Cardiac septum (tissue), 1 donor: ENCODE measurements at regions not wholly inside any gene's neighbourhood (a gene's known extent, or its start where the extent isn't known, plus 50 kb on each side); places are given as distances from the start of the nearest gene placed in this dataset.
"Not testable (repeated sequence)": the region's sequence is repeated elsewhere in the genome, so short reads cannot be mapped to it uniquely, and the experiment has no call there.

Experiments
- DNase-seq: peaks from one replicate; pipeline ENCODE4 v3.0.0-alpha.2; 2020; ENCODE audit warnings: low spot score
- intact Hi-C: fragments of 100-400 bp; cut with DNase I; formaldehyde crosslinking; loops from one replicate; pipeline ENCODE4 v1.14.0; 2022
- donor health status: DM: no; HTN: no; CAD: no.

GRCh38 chr10:56298941-56299340 lies 62.1 kb downstream of the ZWINT start:
- intact Hi-C loops = no loop called here
- DNase-seq = no peak

DNA sequence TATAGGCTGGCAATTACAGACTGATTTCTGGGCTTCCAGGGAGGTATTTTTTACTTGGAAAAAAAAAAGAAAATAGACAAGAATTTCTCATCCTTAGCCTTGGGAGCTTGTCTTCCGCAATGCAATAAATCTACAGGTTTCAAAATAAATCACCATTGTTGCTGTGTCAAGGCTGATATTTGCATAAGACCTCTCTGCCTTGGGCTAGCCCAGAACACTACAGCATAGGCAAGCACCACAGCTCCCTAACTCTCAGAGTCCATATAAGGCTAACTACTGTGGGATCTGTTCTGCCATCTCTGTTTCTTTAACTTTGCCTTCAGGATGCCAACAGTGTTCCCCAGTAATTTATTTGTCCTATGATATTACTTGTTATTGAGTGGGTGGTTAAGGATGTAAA lies 64.4 kb downstream of the ZWINT start:
- DNase-seq = no peak
- intact Hi-C loops = no loop called here

- intact Hi-C loops = no loop called here
- DNase-seq = no peak
These were observed 72.7 kb downstream of the ZWINT start for GRCh38 chr10:56288403-56288802.

DNA sequence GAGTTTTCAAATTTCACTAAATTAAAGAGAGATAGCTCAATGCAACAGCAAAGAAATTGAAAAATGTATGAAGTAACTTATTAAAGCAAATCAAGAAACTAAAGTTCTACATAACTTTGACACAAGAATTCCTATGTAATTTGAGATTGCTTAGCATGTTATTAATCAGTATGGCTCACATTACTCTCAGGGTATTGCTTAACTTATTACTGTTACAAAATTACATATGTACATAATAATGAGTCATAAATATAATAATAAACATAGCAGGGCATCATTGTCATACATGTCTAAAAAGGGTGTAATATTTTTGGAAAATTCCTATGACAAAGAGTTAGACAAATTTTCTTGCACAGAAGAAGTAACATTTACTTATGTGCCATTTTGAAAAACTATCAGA lies 75.0 kb downstream of the ZWINT start:
- intact Hi-C loops = no loop called here
- no peak for DNase-seq

DNA sequence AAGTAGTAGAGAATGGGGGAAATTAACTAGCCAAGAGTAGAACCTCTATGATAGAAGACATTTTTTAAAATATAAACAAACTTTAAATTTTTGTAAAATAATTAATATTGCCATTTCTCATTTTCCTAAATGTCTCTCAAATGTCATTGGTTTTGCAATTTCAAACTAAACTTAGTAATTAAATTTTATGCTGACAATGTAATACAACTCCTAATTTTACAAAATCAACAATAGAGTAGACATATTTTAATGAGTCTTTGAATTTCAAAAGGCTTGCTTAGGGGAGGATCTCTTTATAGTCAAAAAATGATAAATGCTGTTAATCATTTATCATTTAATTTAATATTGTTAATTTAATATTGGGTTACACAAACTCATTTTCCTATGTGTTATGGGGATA lies 81.8 kb downstream of the ZWINT start:
- intact Hi-C loops = no loop called here
- DNase-seq = no peak

DNA sequence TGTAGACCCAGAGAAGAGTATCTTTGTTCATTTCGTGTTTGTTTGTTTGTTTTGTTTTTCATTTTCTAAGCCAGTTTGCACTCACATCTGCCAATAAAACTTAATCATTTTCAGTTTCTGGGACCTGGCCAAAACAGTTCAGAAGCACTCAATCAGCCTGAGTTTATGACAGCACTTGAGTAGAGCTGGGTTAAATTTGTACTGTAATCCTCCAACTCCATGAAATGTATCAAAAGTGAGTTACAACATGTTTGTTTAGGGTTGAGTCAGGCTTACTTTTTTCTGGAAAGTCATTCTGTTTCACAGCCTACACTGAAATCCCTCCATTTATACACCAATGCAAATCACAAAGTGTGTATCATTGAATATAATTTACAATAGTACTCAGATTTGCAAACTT lies 91.9 kb downstream of the ZWINT start:
- intact Hi-C loops = no loop called here
- DNase-seq = no peak

GRCh38 chr10:56266120-56266519 lies 94.9 kb downstream of the ZWINT start:
- DNase-seq = no peak
- intact Hi-C loops = no loop called here

DNA sequence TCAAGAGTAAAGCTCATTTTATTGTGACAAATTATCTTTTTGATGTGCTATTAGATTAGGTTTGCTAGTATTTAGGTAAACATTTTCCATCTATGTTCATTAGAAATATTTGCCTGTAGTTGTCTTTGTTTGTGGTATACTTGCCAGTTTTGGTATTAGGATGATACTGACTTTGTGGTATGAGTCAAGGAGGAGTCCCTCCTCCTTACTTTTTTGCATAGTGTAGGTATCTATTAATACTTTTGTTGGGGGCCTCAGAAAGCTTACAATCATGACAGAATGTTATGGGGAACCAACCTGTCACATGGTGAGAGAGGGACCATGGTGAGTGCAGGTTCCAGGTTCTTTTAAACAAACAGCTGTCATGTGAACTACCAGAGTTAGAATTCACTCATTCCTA lies 102.1 kb downstream of the ZWINT start:
- intact Hi-C loops = no loop called here
- no peak for DNase-seq

DNA sequence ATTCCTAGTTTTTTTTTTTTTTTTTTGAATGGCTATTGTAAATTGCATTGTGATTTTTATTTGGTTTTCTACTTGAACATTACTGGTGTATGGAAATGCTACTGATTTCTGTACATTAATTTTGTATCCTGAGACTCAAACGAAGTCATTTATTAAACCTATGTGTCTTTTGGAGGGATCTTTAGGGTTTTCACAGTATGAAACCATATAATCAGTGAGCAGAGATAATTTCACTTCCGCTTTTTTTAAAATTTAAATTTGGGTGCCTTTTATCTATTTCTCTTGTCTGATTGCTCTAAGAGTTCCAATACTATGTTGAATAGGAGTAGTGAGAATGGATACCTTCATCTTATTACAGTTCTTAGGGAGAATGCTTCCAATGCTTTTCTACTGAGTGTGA lies 102.7 kb downstream of the ZWINT start:
- intact Hi-C loops = no loop called here
- no peak for DNase-seq

GRCh38 chr10:56255298-56255697 lies 105.8 kb downstream of the ZWINT start:
- DNase-seq = no peak
- intact Hi-C loops = no loop called here

DNA sequence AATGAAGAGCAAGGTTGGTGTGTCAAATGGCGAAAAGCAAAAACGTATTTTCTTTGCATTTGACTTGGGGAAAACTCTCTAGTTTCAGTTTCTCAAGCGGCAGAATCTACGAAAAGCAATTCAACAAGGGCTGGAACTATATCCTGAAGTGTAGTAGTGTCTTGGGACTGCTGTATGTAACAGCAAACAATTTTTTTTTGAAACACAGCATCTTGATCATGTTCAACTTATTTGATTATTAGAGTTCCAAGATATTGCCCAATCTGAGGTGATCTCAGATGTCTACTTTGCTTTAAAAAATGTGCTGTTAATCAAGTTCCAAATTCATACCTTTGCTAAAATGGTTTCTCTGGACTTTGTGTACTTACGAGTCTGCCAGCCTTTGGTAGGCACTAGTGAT lies 120.6 kb downstream of the ZWINT start:
- intact Hi-C loops = no loop called here
- no peak for DNase-seq

- intact Hi-C loops = no loop called here
- DNase-seq = no peak
These were observed 129.6 kb downstream of the ZWINT start for GRCh38 chr10:56231436-56231835.

DNA sequence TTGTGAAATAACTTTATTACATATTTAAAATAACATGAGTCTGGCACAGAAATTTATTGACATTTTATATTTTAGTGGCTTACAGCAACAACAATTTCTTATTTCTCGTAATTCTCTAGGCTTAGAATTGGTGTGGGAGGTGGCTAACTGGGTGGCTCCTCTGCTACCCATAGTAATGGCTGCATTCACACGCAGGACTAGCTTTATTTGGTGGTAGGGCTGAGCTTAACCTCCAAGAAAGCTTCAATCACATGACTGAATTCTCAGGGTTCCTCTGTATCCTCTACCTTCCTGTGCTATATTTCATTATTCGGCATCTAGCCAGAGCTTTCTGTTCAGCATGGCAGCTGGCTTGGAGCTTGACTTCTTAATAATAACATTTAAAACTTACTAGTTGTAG lies 138.8 kb downstream of the ZWINT start:
- intact Hi-C loops = no loop called here
- DNase-seq = no peak

DNA sequence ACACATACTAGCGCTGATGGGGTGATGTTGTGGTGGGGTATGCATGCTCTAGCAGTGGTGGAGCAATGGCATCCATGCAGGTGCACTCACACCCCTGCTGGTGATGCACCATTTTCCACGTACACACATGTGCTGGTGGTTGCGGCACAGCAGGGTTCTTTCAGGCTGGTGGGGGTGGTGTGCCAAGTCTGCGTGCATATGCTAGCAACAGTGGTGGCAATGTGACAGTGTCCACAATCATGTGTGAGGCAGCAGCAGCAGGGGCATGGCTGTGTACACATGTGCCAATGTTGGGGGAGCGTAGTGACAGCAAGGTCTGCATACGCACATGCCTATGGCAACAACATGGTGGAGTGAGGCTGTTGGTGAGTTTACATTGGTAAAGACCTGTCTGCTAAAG lies 148.1 kb downstream of the ZWINT start:
- intact Hi-C loops = no loop called here

DNA sequence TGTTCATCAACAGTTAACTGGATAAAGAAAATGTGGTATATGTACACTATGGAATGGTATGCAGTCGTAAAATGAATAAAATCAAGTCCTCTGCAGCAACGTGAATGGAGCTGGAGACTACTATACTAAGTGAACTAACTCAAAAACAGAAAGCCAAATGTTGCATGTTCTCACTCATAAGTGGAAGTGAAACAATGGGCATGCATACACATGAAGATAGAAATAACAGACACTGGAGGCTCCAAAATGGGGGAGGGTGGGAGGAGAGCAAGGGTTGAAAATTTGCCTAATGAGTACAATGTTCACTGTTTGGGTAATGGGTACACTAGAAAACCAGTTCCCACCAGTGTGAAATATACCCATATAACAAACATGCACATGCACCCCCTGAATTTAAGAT lies 179.5 kb downstream of the ZWINT start:
- intact Hi-C loops = no loop called here

More for the DNA sequence above, 148.1 kb downstream of the ZWINT start:
- no peak for DNase-seq

DNA sequence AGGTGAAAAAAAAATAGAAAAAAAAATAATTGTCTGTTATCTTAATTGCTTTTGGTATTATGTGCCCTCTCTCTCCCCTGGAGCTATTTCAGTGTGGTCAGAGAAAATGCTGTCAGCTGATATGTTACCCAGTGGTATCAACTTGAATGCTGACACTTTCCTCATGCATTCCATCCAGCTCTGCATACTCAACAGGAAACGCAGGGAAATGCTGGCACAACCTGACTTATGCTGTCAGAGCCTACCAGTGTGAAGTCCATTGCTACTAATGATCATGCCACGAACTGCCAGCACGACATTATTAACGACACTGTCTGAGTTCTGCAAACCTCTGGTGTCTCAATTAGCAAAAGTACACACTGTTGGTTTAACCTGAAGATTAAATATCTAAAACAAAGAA lies 182.8 kb downstream of the ZWINT start:
- peak; percentile 76 for DNase-seq
- intact Hi-C loops = no loop called here

More for the DNA sequence above, 179.5 kb downstream of the ZWINT start:
- DNase-seq = no peak

- intact Hi-C loops, DNase-seq: not testable (repeated sequence)
These were observed 206.0 kb downstream of the ZWINT start for GRCh38 chr10:56155091-56155513.

DNA sequence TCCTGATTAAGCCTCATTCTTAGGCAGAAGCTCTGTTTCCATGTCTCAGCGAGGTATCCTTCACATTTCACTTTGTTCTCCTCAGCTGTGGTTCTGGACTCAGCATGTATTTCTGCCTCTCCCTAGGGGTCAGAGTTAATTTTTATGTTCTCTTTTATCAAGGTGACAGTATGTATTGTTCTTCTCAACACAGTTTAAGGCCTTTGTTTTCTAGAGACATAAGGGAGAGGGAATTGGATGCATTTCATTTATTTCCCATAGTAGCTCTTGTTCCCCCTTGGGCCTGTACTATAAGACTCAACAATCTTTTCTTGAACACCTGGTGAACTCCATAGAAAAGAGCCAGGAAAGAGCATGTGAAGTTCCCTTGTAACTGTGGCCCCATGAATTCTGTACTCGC lies 214.3 kb downstream of the ZWINT start:
- no peak for DNase-seq
- intact Hi-C loops = no loop called here

DNA sequence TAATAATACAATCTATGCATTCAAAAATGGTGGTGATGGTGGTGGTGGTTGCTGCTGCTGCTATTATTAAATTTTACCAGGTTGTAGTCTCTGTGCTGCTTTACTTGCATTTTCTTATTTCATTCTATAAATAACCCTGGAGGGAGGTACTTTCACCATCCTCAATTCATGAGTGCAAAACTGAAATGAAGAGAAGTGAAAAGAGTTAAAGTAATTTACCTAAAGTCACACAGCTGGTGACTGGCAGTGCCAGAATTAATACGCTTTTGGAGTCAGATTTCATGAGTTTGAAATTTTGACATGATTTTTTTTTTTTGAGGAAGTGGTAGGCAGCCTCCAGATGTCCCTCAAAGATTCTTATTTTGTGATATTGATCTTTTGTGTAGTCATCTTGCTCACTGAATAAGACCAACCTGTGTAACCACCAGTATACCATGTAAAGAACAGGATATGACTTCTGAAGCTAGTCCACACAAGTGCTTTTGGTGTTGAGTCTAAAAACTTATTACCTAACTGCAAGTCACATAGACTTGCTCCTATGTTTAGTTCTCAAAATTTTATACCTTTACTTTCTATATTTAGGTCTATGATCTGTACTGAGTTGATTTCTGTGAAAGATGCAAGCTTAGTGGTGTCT lies 218.8 kb downstream of the ZWINT start:
- intact Hi-C loops = no loop called here
- DNase-seq = no peak

DNA sequence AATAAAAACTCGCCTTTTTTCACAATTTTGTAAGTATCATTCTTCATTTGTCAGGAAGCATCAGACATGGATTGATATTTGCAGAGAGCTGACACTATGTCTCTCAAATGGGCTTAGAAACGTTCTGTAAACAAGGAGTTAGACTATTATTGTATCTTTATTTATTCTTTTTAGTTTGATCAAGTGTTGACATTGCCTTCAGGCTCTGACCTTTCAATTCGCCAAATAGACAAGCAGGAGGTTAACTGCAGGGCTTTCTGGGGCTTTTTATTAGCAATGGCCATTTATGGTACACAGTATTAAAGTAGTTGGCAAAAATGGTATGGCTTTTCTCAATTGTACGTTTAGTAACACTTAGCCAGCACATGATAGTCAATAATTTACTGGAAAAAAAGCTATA lies 221.7 kb downstream of the ZWINT start:
- intact Hi-C loops = no loop called here
- DNase-seq = no peak

DNA sequence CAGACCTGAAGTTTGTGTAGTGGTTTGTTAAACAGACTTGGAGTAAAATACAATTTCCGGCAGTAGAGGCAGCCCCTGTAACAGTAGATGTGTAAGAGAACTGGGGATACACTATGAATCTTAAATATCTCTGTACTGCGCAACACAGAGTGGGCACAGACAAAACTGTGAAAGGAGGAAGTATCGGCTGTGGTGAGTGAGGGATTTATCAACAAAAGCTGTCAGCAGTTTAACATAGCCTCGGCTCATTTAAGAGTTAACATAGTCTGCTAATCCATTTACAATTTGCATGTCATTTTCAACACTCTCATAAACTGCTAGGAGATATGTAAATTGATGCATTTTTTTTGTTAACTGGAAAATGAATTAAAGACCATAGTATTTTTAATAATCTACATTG lies 225.2 kb downstream of the ZWINT start:
- DNase-seq = no peak
- intact Hi-C loops = no loop called here

DNA sequence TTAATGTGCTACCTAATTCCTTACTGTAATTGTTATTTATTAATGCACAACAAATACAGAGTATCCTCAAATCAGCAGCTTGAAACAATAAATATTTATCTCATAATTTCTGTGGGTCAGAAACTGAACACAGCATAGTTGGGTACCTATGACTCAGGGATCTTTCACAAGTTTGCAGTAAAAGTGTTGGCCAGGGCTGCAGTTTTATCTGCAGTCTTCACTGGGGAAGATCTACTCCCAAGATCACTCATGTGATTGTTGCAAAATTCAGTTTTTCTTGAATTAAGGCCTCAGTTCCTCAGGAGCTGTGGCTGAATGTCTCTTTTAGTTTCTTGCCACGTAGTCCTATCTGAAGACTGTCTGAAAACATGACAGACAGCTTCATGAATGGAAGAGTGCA lies 237.8 kb downstream of the ZWINT start:
- DNase-seq = no peak
- intact Hi-C loops = no loop called here
